ENCODE measurements at regions not wholly inside any gene's neighbourhood (a gene's known extent, or its start where the extent isn't known, plus 50 kb on each side); places are given as distances from the start of the nearest gene placed in this dataset.

GRCh38 chr12:75632442-75632841, 121.0 kb upstream of the KRR1 start:
- no peak for FAIRE-seq
- CTCF ChIA-PET (ENCODE audit: low intra/inter-chr PET ratio, low total read pairs): no interaction called here
- Histone ChIP-seq H3K9me3 (ENCODE audit: low read length) (no peaks in the 10 kb centered on the region), H3K27ac (ENCODE audit: extremely low read length, insufficient read depth, low read length) (no peak overlapping the region), H3K4me1 (ENCODE audit: insufficient read depth, low read length) (peaks cover 67% of the 10 kb centered on the region), H4K20me1 (ENCODE audit: insufficient read depth, low read length) (no peaks in the 10 kb centered on the region), H3K9ac (ENCODE audit: insufficient read depth, low read depth, low read length) (no peak overlapping the region), H2AFZ (ENCODE audit: low read length) (no peak overlapping the region), H3K4me3 (replicated peaks in 1 of 3; ENCODE audit: insufficient read depth in 1 of 3, low read depth in 2 of 3, low read length in 3 of 3) (no peak overlapping the region), H3K79me2 (ENCODE audit: insufficient read depth, low read length) (no peaks in the 10 kb centered on the region), H3K4me2 (ENCODE audit: low read depth, low read length) (no peak overlapping the region), H3K36me3 (replicated peaks in 1 of 2; ENCODE audit: control insufficient read depth in 1 of 2, insufficient read depth in 2 of 2, low read length in 2 of 2) (no peaks in the 10 kb centered on the region), H3K27me3 (ENCODE audit: control insufficient read depth in 1 of 2, insufficient read depth in 2 of 2, low read length in 2 of 2) (no peaks in the 10 kb centered on the region)
- POLR2A ChIA-PET: interaction anchor here (1.0 kb wide), 1 partner anchor 399 kb away, joined by 3 read pairs; no protein-coding TSS in a partner anchor
- intact Hi-C loops (cut with micrococcal nuclease; ENCODE audit: unreplicated experiment) (no loop called here), in situ Hi-C loops (cut with HindIII; ENCODE audit: extremely low pct_ligation_motif_present, low pct_unique_long_range_greater_than_20kb) (no loop called here)
- no peak for ATAC-seq
- no peak for DNase-seq (ENCODE audit: low spot score)
- WGBS (ENCODE audit: low lambda C conversion rate): 98% methylated on average over 3 of the region's 3 CpGs
- BruUV-seq (replicated peaks): no TSS peak
- TF ChIP-seq NFE2 (CRISPR knock-in tag; IDR thresholded peaks at IDR 0.05) (no peak), ZNF780A (CRISPR knock-in tag; IDR thresholded peaks at IDR 0.05) (no peak), BCL3 (CRISPR knock-in tag; IDR thresholded peaks at IDR 0.05) (no peak), FOXK1 (CRISPR knock-in tag; IDR thresholded peaks at IDR 0.05; ENCODE audit: borderline replicate concordance, low read depth) (no peak), RFXAP (CRISPR knock-in tag; IDR thresholded peaks at IDR 0.05; ENCODE audit: borderline replicate concordance) (no peak), ETV5 (CRISPR knock-in tag; IDR thresholded peaks at IDR 0.05; ENCODE audit: borderline replicate concordance) (no peak), ZSCAN12 (CRISPR knock-in tag; IDR thresholded peaks at IDR 0.05) (no peak), ZNF672 (CRISPR knock-in tag; IDR thresholded peaks at IDR 0.05) (no peak), PREB (CRISPR knock-in tag; IDR thresholded peaks at IDR 0.05) (no peak), MED8 (CRISPR knock-in tag; IDR thresholded peaks at IDR 0.05; ENCODE audit: insufficient replicate concordance) (no peak), ARID2 (CRISPR knock-in tag; IDR thresholded peaks at IDR 0.05; ENCODE audit: borderline replicate concordance) (no peak), ZNF383 (CRISPR knock-in tag; IDR thresholded peaks at IDR 0.05; ENCODE audit: borderline replicate concordance) (no peak), ZNF710 (CRISPR knock-in tag; IDR thresholded peaks at IDR 0.05; ENCODE audit: borderline replicate concordance) (no peak), ZNF781 (CRISPR knock-in tag; IDR thresholded peaks at IDR 0.05; ENCODE audit: borderline replicate concordance, not compliant biosample characterization) (no peak), FOXK2 (IDR thresholded peaks at IDR 0.05) (no peak), ZNF33A (CRISPR knock-in tag; IDR thresholded peaks at IDR 0.05; ENCODE audit: borderline replicate concordance) (no peak), NKX3-1 (CRISPR knock-in tag; IDR thresholded peaks at IDR 0.05) (no peak), SNAI1 (CRISPR knock-in tag; IDR thresholded peaks at IDR 0.05; ENCODE audit: borderline replicate concordance) (no peak), MLXIP (CRISPR knock-in tag; IDR thresholded peaks at IDR 0.05; ENCODE audit: borderline replicate concordance) (no peak)
